HG03095 (cell line): ENCODE measurements at regions not wholly inside any gene's neighbourhood (a gene's known extent, or its start where the extent isn't known, plus 50 kb on each side); places are given as distances from the start of the nearest gene placed in this dataset.

ENCODE experiments used
- ATAC-seq: cut with Tn5 transposase; IDR thresholded peaks from one replicate; pipeline ENCODE4 v1.9.1; 2021; ENCODE audit warnings: moderate library complexity; ENCODE audit not compliant: unreplicated experiment

DNA sequence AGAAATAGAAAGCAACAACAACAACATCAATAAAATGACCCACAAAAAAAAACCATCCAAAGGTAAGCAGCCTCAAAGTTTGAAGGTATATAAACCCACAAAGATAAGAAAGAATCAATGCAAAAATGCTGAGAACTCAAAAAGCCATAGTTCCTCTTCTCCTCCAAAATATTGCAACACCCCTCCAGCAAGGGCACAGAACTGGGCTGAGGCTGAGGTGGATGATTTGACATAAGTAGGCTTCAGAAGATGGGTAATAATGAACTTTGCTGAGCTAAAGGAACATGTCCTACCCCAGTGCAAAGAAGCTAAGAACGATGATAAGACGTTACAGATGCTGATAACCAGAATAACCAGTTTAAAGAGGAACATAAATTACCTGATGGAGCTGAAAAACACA, 188.8 kb upstream of the BTBD3 start:
- ATAC-seq: no peak

DNA sequence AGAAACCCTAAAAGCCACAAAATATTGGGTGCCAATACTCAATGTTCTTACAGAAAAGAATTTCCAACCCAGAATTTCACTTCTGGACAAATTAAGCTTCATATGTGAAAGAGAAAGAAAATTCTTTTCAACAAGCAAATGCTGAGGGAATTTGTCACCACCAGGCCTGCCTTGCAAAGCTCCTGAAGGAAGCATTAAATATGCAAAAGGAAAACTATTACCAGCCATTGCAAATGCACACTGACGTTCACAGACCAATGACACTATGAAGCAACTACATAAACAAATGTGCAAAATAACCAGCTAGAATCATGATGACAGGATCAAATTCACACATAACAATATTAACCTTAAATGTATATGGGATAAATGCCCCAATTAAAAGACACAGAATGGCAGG, 187.9 kb upstream of the BTBD3 start:
- ATAC-seq: no peak

DNA sequence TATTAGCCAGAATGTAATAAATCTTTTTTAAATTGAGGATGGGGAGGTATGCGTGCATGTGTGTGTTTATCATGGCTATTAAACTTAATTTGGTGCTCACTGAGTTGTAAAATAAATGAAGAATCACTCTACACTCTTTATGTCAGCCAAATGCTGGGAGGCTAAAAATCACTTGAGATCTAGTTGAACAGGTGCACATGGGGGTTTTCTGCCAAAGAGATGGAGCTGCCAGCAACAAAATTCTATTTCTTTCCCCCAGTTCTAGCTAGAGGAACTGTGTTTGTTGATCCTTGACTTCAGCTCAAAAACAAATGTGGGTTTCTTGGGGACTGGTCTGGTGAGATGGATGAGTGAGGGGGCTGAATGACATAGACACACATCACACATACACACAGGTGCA, 183.3 kb upstream of the BTBD3 start:
- no peak for ATAC-seq

DNA sequence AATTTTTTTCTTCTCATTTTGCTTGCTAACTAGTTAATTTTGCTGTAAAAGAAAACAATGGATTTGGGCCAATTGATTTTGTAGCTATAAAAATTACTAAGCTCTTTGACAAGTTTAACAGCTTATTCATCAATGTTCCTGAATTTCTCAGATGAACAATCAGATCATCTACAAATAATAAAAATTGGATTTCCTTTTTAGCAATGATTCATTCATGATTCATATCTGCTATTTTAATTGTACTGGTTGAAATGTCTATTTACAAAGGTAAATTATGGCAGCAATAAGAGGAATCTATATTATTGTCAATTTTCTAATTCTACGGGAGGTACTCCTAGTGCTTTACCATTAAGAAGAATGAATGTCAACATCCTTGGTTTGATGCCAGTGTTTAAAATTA, 178.8 kb upstream of the BTBD3 start:
- ATAC-seq: no peak

DNA sequence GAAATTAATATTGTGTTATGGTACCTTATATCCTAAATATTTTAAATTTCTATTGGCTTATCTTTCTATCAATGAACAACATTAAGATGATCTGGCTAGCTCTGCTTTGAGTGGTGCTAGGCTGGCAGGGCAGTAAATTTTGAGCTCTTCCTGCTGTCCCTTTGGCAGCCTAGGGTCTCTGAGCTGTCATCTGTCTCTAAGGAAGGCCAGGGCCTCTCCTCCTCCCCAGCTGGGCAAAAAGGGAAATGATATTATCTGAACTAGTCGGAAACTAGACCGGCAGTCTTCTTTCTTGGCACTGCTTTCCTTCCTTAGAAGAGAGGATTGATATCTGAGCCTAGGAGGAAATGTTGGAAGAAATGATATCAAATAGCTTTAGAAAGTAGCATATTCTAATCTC, 176.7 kb upstream of the BTBD3 start:
- no peak for ATAC-seq

DNA sequence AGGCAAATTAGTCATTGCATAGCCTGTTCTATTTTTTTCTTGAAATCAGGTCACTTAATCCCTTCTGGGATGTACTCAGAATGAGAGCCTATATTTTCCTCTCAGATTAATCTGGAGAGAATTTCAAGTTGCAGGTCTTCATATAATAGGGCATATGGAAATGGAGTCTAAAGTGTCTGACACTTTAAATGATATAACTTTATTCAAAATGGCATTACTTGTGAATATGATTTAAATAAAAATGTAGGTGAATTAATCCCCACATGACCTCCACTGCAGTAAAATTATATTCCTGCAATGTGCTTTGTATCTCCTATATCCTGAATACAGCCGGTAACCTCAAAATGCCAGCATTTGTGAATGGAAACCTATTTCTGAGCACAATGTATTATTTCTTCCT, 172.5 kb upstream of the BTBD3 start:
- no peak for ATAC-seq

DNA sequence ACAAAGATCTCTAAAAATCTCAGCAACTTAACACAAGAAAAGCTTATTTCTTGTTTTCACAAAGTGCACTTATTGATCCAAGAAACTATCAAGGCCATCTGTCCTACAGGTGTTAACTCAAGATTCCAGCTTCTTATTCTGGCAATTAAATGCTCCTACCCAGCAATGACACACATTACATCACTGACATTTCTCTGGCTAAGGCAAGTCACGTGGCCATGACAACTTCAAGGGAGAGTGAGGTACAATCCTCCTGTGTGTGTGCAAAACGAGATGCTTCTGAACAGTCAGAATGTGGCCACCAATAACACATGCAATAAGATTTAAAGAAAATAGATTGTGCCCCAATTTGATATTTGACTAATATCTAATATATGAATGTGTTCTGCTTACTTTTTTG, 169.3 kb upstream of the BTBD3 start:
- no peak for ATAC-seq

DNA sequence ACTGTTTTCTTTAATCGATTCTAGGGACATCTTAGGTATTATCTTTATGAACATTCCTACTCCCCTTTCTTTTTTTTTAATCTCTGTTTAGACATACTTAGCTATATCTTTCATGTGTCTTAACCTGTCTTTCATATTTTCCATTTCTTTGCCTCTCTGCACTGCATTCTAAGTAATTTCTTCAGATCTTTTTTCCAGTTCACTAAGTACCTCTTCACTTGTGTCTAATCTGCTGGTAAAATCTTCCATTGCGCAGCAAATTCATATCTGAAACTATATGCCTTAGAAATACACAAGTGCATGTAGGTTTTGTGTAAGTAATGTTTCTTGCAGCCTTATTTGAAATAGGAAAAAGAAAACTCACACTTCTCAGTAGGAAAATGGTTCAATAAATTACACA, 165.4 kb upstream of the BTBD3 start:
- no peak for ATAC-seq

DNA sequence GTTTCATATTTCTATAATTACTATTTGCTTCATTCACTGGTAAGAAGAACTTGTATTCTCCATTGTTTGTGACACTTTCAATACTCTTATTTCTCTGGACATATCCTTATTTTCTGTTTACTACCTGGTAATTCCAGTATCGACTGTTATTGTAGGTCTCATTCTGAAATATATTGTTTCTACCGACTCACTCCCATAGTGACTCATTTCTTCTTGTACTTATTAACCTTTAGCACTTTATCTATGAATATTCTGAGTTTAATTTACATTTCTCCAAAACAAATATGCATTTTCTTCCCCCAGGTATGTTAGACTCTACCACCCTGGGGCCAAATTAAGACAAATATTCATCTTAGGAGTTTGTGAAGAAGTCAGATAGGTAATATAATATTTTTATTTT, 164.5 kb upstream of the BTBD3 start:
- no peak for ATAC-seq

DNA sequence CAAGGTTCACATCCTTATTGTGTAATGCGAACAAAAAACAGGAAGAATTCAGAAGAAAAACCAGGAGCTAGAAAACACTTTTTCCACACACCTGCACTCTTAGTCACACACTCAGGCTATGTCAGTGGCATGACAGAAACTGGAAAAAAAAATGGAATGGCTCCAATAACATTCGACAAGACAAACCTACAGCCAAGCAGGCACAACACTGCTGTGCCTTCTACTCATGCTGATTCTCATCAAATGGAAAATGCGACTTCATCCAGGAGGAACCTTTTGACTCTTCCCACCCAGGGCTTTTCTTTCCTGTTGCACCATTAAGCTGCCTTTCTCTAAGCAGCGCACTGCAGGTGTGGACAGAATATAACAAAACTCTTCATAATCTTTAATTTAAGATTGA, 163.2 kb upstream of the BTBD3 start:
- no peak for ATAC-seq

DNA sequence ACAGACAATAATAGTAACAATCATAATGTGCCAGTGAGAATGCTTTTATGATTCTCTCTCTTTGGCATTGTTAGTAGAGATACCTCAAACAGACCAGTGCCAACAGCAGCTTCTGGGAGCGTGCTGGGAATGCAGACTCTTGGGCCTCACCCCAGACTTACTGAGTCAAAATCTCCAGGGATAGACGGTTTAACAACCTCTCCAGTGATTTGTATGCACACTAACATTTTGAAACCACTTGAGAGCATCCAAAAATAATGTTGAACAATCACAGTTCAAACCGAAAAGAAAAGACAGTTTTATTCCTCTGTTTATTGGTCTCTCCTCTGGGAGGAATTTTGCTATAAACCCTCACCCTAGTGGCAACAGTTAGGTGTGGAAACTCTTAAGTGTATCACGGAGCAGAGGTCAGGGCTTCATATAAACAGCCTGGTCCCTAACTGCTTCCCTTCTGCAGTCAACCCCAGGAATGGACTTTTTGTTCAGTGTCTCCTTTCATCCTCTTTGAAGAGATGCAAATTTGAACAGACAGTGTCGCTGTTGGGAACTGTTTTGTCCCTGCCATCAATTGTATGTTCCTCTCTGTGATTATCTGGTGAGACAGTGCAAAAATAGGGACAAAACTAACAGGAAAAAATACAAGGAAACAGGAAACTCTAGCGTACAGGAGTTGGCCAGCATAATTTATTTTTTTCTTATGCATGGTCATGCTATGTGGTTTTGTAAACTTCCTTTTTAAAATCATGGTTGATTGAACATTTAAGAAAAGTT, 162.4 kb upstream of the BTBD3 start:
- no peak for ATAC-seq

DNA sequence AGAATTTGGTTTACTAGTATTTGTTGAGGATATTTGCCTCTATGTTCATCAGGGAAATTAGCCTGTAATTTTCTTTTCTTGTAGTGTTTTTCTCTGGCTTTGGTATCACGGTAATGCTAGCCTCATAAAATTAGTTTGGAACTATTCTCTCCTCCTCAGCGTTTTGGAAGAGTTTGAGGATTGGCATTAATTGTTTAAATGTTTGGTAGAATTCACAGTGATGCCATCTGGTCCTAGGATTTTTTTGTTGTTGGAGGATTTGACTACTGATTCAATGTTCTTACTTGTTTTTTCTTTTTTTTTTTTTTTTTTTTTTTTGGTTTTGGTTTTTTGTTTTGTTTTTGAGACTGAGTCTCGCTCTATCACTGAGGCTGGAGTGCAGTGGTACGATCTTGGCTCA, 156.2 kb upstream of the BTBD3 start:
- no peak for ATAC-seq

DNA sequence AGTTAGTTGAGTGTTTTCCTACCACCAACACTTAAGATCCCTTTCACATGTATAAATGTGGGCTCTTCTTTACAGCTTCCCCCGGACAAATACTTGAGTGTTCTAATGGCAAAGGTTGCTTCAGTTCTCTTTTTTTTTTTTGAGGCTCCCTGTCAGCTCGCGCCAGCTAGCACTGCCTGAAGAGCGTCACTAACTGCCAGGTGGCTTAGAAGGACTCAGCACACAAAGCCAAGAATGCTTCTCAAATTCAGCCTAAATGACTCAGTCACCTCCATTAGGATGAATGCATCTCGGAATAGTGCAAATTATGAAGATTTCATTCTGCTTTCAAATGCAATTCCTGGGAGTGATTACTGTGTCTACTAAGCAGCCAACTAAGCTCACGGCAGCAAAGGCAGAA, 150.7 kb upstream of the BTBD3 start:
- no peak for ATAC-seq

DNA sequence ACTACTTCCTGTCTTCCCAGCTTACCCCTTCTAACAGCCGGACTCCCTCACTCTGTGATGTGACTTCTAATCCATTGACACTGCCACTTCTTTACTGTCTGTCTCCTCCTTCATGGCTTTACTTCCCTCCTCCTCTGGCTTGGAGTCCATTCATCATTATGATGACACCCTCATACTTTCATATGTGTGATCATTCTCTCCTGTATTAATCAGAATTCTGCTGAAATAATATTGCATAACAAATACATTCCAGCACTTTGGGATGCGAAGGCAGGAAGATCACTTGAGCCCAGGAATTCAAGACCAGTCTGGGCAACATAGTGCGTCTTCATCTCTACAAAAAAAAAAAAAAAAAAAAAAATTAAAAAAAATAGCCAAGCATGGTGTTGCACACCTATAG, 147.9 kb upstream of the BTBD3 start:
- ATAC-seq: no peak

DNA sequence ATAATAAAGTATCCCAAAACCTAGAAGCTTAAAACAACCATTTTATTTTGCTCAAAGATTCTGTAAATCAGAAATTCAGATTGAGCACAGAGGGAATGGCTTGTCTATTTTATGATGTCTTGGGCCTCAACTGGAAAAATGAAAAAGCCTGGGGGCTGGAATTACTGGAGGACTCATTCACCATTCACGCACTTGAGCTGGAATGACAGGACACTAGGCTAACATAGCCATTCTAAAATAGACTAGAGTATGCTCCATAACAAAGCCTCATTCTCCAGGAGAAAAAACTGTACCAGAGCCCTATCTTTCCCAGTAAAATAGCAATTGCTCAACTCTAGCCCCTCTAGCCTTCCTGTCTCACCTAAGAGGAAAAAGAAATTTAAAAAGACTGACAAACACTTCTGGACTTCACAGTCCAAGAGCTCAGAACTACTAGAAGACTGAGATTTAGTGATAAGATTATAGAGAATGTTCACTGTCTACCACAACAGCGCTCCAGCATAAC, 145.4 kb upstream of the BTBD3 start:
- ATAC-seq: no peak

DNA sequence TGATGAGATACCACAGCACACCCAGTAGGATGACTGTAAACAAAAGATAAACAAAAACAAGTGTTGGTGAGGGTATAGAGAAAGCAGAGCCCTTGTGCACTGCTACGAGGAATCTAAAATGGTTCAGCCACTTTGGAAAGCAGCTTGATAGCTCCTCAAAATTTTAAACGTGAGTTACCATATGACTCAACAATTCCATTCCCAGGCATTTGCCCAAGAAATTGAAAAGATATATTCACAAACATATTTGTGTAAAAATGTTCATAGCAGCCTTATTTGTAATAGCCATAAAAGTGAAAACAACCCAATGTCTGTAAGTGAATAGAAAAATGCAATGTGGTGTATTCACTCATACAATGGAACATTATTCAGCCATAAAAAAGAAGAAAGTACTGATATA, 141.0 kb upstream of the BTBD3 start:
- no peak for ATAC-seq

DNA sequence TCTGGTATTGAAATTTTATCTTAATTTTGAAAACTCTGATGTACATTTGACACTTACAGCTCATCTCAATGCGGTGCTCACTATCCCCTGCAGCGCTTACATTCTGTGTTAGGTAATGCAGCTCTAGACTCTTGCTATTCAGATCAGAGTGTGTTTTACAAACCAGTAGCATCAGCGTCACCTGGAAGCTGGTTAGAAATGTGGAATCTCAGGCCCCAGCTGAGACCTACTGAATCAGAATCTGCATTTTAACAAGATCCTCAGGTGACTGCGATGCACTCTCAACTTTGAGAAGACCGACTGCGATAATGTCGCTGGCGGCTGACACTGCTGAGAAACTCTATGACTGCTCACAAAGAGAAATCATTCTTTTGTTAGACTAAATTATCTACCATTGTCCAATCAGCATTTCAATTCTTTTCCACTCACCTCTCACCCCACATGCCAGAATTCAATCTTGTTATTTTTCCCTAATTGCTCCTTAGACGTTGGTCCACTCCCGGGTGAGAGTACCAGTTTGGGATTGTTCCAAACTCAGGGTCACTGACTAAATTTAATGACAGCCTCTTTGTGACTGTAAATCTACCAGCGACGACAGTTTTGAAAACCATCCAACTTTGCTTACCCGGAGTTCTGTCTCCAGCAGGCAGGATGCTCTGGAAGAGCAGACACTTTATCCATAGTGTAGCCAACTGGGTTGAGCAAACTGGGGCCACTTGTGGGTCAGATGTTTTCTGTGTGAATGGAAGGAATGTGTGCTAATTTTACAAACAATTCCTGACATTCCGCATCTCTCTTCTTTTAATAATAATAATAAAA, 140.1 kb upstream of the BTBD3 start:
- ATAC-seq: no peak

DNA sequence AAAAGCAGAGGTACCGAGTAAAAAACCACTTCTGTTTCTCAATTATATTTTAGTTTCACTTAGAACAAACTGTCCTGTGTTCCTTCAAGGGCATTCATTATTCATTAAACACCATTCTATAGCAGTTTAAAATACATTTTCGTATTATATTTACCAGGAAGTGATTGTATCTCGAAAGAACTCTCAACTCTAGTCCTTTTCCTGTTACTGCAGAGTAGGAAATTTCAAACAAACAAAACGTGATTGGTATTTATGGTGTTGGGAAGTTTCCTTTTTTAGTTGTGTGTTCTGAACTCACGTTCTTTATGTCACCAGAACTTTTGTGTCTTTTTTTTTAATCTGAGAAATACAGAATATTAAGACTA, 139.5 kb upstream of the BTBD3 start:
- ATAC-seq: no peak

DNA sequence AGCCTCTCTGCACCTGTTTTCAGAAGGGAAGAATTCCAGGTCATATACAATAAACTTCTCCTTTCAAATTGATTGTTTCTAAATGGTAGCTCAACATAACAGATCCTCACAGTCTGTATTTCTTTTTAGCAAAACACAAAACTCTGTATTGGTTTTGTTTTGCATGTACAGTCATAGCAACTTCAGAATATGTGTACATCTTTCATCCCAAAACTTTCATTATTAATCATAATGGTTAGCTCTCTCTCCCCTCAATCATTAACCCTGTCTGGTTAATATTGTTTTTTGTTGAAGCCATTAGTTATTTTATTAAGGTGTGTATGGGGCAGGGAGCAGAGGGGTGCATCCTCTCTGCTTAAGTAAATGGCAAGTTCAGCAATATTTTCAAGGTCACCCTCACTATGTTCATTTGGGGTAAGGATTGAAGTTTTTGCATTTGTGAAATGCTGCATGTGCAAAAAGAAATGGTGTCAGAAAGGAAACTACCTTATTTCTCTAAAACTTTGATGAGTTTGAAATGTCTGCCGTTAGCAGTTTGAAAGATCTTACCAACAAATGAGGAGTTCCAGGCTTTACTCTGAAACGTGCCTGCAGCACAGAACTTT, 136.8 kb upstream of the BTBD3 start:
- ATAC-seq: no peak

DNA sequence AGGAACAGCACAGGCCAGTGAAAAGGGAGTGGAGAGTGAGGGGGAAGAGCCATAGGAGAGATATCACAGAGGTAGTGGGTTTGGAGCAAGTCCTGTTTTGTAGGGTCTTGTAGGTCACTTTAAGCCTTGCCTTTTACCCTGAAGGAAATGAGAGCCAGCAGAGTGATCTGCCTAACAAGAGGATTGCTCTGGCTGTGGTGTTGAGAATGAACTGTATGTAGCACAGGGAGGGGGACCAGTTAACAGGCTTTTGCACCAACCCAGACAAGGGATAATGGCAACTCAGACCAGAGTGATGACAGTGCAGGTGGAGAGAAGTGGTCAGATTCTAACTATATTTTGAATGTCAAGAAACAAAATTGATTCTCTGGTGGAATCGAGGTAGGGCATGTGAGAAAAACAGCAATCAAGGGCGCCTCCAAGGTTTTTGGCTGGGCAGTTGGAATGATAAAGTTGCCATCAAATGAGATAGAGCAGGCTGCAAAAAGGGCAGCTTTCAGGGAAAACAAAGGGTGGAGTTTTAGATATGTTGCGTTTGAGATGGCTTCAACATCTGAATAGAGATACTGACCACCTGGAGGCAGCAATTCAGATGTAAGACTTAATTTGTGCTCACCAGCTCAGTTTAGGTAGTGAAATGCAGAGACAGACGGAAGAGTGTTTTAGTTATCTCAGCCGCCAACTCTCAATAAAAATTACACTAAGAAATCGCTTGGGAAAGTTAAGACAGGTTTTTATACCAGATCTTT, 134.4 kb upstream of the BTBD3 start:
- ATAC-seq: no peak

DNA sequence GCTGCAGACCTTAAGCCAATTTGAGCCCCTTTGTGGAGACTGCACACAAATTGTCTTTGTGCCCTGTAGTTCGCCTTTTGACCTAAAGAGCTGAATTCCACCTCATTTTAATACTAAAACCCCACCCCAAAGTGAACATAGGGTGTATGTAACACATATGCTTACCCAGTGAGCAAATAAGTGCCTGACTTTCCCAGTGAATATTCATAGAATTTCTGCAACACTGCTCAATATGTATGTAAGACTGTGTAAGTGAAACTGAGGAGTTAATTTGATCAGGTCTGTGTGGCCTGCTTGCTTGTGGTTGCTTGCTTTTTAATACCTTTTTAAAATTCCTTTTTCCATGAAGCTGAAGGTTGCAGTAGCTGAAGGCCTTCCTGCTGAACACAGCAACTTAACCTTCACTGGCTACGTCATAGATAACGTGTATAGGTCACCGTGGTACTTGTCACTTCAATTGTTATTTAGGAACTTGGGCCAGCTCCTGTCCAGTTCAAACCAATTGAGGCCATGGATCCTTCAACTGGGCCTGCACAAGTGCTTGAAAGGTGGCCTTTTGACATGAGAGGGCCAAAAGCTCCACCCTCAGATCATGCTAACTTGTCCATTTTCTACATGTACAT, 131.7 kb upstream of the BTBD3 start:
- no peak for ATAC-seq
